ENCODE measurements at regions not wholly inside any gene's neighbourhood (a gene's known extent, or its start where the extent isn't known, plus 50 kb on each side); places are given as distances from the start of the nearest gene placed in this dataset.

GRCh38 chr12:47558625-47559345 is 147.0 kb downstream of the RPAP3 start:
- no peak for DNase-seq

GRCh38 chr12:47557386-47557785 is 148.4 kb downstream of the RPAP3 start:
- DNase-seq = no peak

- DNase-seq = no peak
These were observed 149.4 kb downstream of the RPAP3 start for GRCh38 chr12:47556261-47557030.

- DNase-seq = no peak
These were observed 151.7 kb downstream of the RPAP3 start for GRCh38 chr12:47554046-47554653.

GRCh38 chr12:47553266-47553665 is 152.6 kb downstream of the RPAP3 start:
- DNase-seq = no peak

GRCh38 chr12:47551426-47551851 is 154.4 kb downstream of the RPAP3 start:
- DNase-seq = no peak

GRCh38 chr12:47549258-47549657 is 156.6 kb downstream of the RPAP3 start:
- DNase-seq = no peak

GRCh38 chr12:47548401-47548800 is 157.4 kb downstream of the RPAP3 start:
- DNase-seq = no peak

GRCh38 chr12:47547077-47547476 is 158.8 kb downstream of the RPAP3 start:
- no peak for DNase-seq

GRCh38 chr12:47545938-47546609 is 159.8 kb downstream of the RPAP3 start:
- DNase-seq = no peak

GRCh38 chr12:47534695-47535094 is 171.1 kb downstream of the RPAP3 start:
- no peak for DNase-seq

GRCh38 chr12:47530050-47530449 is 175.8 kb downstream of the RPAP3 start:
- DNase-seq = no peak

- DNase-seq = no peak
These were observed 178.0 kb downstream of the RPAP3 start for GRCh38 chr12:47527816-47528215.

GRCh38 chr12:47520029-47520428 is 185.8 kb downstream of the RPAP3 start:
- DNase-seq = no peak

GRCh38 chr12:47517122-47517521 is 188.7 kb downstream of the RPAP3 start:
- no peak for DNase-seq

- no peak for DNase-seq
These were observed 196.4 kb downstream of the RPAP3 start for GRCh38 chr12:47509398-47509851.

- no peak for DNase-seq
These were observed 198.6 kb downstream of the RPAP3 start for GRCh38 chr12:47507221-47507620.

- no peak for DNase-seq
These were observed 200.9 kb downstream of the RPAP3 start for GRCh38 chr12:47504775-47505446.

GRCh38 chr12:47493801-47494200 is 212.0 kb downstream of the RPAP3 start:
- no peak for DNase-seq

- DNase-seq = no peak
These were observed 214.1 kb downstream of the RPAP3 start for GRCh38 chr12:47491516-47492305.

- DNase-seq = no peak
These were observed 216.9 kb downstream of the RPAP3 start for GRCh38 chr12:47488888-47489287.

- DNase-seq = no peak
These were observed 224.8 kb downstream of the RPAP3 start for GRCh38 chr12:47481041-47481440.

All from bone marrow (tissue), 2 donors.